GM23248 (cell line): ENCODE measurements at regions not wholly inside any gene's neighbourhood (a gene's known extent, or its start where the extent isn't known, plus 50 kb on each side); places are given as distances from the start of the nearest gene placed in this dataset.

Experiments
- EZH2 ChIP-seq: fragments of 200-600 bp; sonication (generic); IDR thresholded peaks from 2 replicates; pipeline ENCODE4 v1.6.1; 2018; ENCODE audit warnings: antibody characterized with exemption, mild to moderate bottlenecking; ENCODE audit not compliant: insufficient read depth, poor library complexity, severe bottlenecking
- EZH2phosphoT487 ChIP-seq: fragments of 200-600 bp; sonication (generic); IDR thresholded peaks from 2 replicates; pipeline ENCODE4 v1.6.1; 2018; ENCODE audit warnings: antibody characterized with exemption, moderate library complexity, mild to moderate bottlenecking, low read depth; ENCODE audit not compliant: insufficient read depth

DNA sequence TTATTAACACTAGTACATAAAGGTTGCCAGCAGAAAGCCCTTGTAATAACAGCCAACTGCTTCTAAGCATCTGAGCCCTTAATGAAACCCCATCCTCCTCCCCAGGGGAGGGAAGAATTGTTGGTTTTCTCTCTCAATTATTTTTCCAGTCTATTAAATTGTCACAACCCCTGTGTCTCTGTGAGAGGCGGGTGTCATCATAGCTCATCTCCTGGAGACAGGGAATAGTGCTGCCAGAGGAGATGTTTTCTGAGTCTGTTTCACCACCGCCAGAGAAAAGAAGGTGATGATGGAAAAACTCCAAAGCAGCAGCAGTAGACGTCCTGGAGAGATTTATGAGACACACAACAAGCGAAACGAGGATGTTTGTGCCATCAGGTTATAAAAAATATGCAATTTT lies 271.1 kb upstream of the NMUR2 start:
- TF ChIP-seq EZH2 (no peak), EZH2phosphoT487 (no peak)
